Sigmoid colon (tissue), 6 donors: ENCODE measurements at regions not wholly inside any gene's neighbourhood (a gene's known extent, or its start where the extent isn't known, plus 50 kb on each side); places are given as distances from the start of the nearest gene placed in this dataset.
A peak's percentile ranks its signal among the peaks of the same experiment; 100 is the strongest.

Experiments used
- DNase-seq: peaks from one replicate; pipeline ENCODE4 v3.0.0-alpha.2; 2019
- H3K27ac ChIP-seq, 4 donors: fragments of 200-600 bp; sonication (generic); one replicate each; pipeline ENCODE4 v1.5.1; 2016 to 2019; ENCODE audit warnings: mild to moderate bottlenecking in 1 of 4
- H3K27me3 ChIP-seq, 3 donors: fragments of 200-600 bp; sonication (generic); one replicate each; pipeline ENCODE4 v1.5.1; 2019; ENCODE audit warnings: mild to moderate bottlenecking in 1 of 3
- H3K36me3 ChIP-seq, 4 donors: fragments of 200-600 bp; sonication (generic); one replicate each; pipeline ENCODE4 v1.5.1; 2016 to 2019
- H3K4me1 ChIP-seq, 4 donors: fragments of 200-600 bp; sonication (generic); one replicate each; pipeline ENCODE4 v1.5.1; 2017 to 2019
- H3K4me3 ChIP-seq, 4 donors: fragments of 200-600 bp; sonication (generic); one replicate each; pipeline ENCODE4 v1.5.1; 2017 to 2019; ENCODE audit warnings: mild to moderate bottlenecking in 2 of 4, moderate library complexity in 1 of 4
- H3K9me3 ChIP-seq, 4 donors: fragments of 200-600 bp in 3 of 4; sonication (generic) in 3 of 4; one replicate each; pipeline versions ENCODE4 v1.5.1 to v1.6.1; 2013 to 2019
- EP300 ChIP-seq, 4 donors: sonication (generic); formaldehyde crosslinking; IDR thresholded peaks; one replicate each; pipeline ENCODE4 v1.6.1; 2017; ENCODE audit warnings: antibody characterized with exemption in 4 of 4
- POLR2A ChIP-seq, 2 donors: fragments of 450-650 bp; IDR thresholded peaks; one replicate each; pipeline ENCODE4 v1.6.1; 2016; ENCODE audit warnings: antibody characterized with exemption in 2 of 2, mild to moderate bottlenecking in 2 of 2, moderate library complexity in 2 of 2
- POLR2AphosphoS5 ChIP-seq, 4 donors: sonication (generic); formaldehyde crosslinking; IDR thresholded peaks; one replicate each; pipeline ENCODE4 v1.6.1; 2017; ENCODE audit warnings: antibody characterized with exemption in 4 of 4
- WGBS, 2 donors: extraction: QIAGEN DNeasy Blood & Tissue Kit; methylation state at CpG; one replicate each; pipeline ENCODE4 v1.1.7; 2013; 5-methylcytosine and 5-hydroxymethylcytosine counted together
- intact Hi-C: fragments of 100-400 bp; cut with DNase I; formaldehyde crosslinking; loops from one replicate; pipeline ENCODE4 v1.15.1; 2023
- TF ChIP-seq, protein P1 (sequence below), 4 experiments: fragments of 450-650 bp in 3 of 4; fragments of 200-600 bp in 1 of 4; IDR thresholded peaks; one replicate each; pipeline ENCODE4 v1.5.1; 2016 to 2019; ENCODE audit warnings: antibody characterized with exemption in 4 of 4, mild to moderate bottlenecking in 3 of 4, moderate library complexity in 2 of 4
- donor health status: healthy with polysubstance abuse.
- donor health status: healthy.

DNA sequence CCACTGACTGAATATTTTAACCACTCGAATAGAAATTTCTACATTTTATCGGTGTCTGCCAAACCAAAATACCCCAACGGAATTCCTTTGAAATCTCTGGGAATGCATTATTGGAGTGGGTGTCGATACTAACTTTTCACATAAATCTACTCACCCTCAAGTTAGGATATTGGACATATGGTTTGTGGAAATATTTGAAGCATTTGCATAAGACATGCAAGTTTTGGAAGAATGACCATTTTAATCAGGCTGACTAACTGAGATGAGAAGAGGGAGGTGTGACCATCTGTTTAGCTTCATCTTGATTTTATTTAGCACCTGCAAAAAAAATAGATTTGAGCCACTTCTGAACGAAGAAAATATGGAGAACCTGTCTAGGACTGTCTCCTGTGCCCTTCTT is 61.2 kb downstream of the KLF6 start:
- intact Hi-C loops = no loop called here
- WGBS, 2 donors = 85 to 89% methylated on average over 5 of the region's 5 CpGs
- H3K27me3 ChIP-seq = no peaks in the 10 kb centered on the region
- no peaks in the 10 kb centered on the region for H3K36me3 ChIP-seq
- TF ChIP-seq, protein P1, sequence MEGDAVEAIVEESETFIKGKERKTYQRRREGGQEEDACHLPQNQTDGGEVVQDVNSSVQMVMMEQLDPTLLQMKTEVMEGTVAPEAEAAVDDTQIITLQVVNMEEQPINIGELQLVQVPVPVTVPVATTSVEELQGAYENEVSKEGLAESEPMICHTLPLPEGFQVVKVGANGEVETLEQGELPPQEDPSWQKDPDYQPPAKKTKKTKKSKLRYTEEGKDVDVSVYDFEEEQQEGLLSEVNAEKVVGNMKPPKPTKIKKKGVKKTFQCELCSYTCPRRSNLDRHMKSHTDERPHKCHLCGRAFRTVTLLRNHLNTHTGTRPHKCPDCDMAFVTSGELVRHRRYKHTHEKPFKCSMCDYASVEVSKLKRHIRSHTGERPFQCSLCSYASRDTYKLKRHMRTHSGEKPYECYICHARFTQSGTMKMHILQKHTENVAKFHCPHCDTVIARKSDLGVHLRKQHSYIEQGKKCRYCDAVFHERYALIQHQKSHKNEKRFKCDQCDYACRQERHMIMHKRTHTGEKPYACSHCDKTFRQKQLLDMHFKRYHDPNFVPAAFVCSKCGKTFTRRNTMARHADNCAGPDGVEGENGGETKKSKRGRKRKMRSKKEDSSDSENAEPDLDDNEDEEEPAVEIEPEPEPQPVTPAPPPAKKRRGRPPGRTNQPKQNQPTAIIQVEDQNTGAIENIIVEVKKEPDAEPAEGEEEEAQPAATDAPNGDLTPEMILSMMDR (IDR thresholded peaks at IDR 0.05) = no peak
- no peak for TF ChIP-seq EP300 (IDR thresholded peaks at IDR 0.05)
- no peak for TF ChIP-seq POLR2AphosphoS5 (IDR thresholded peaks at IDR 0.05)
- no peak for TF ChIP-seq POLR2A (IDR thresholded peaks at IDR 0.05)
- H3K4me1 ChIP-seq = no peaks in the 10 kb centered on the region
- DNase-seq = no peak
- no peaks in the 10 kb centered on the region for H3K9me3 ChIP-seq
- H3K27ac ChIP-seq = no peak overlapping the region
- no peak overlapping the region for H3K4me3 ChIP-seq

GRCh38 chr10:3720228-3721019 is 64.6 kb downstream of the KLF6 start:
- 82 to 92% methylated on average over 8 of the region's 8 CpGs for WGBS, 2 donors
- intact Hi-C loops = no loop called here
- no peak overlapping the region for H3K4me3 ChIP-seq
- H3K27me3 ChIP-seq = no peaks in the 10 kb centered on the region
- TF ChIP-seq POLR2AphosphoS5 (IDR thresholded peaks at IDR 0.05) = peak in 2 of 4 donors; percentile 12 to 55
- TF ChIP-seq, protein P1 (IDR thresholded peaks at IDR 0.05) = no peak
- TF ChIP-seq EP300 (IDR thresholded peaks at IDR 0.05) = peak in 2 of 4 donors; percentile 42 to 52
- no peak for TF ChIP-seq POLR2A (IDR thresholded peaks at IDR 0.05)
- DNase-seq = peak; percentile 75
- no peaks in the 10 kb centered on the region for H3K36me3 ChIP-seq
- no peak overlapping the region for H3K27ac ChIP-seq
- H3K4me1 ChIP-seq = no peaks in the 10 kb centered on the region
- H3K9me3 ChIP-seq = no peaks in the 10 kb centered on the region

DNA sequence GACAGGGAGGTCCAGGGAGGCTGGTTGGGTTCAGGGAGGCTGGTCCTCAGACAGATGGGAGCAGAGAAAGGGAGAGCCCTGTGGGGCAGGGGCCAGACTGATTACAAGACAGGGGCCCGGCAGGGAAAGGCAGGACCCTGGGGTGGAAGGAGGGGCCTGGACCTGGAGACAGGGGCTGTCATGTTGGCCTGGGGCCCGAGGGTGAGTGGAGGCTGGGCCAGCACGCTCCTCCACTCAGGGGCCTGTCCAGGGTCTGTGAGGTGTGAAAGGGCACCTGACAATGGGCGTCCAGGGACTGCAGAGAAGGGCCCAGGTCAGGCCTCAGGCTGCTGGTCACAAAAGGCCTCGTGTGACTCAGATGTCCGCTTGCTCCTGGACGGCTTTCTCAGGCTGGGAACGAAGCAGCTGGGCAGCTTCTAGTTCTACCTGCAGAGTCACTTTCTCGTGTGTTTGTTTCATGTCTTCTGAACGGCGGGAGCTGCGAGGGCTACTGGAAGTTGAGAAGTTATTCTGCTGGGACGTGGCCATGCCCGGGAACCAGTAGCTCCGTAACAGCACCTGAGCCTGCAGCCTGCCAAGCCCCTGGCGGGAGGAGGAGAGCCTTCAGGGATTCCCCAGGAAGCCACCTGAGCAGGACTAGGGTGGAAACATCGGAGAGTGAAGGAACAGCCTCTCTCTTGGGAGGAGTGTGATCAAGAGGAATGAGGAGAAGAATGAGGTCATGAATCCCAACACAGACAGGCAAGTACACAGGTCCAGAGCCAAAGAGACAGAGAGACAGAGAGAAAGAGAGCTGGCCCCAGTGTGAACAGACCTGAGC is 65.8 kb downstream of the KLF6 start:
- TF ChIP-seq POLR2A (IDR thresholded peaks at IDR 0.05) (no peak), POLR2AphosphoS5 (IDR thresholded peaks at IDR 0.05) (no peak), EP300 (IDR thresholded peaks at IDR 0.05) (no peak)
- TF ChIP-seq, protein P1 (IDR thresholded peaks at IDR 0.05) = no peak
- H3K9me3 ChIP-seq = no peaks in the 10 kb centered on the region
- no peak overlapping the region for H3K27ac ChIP-seq
- H3K36me3 ChIP-seq = no peaks in the 10 kb centered on the region
- no peak overlapping the region for H3K4me3 ChIP-seq
- no peaks in the 10 kb centered on the region for H3K4me1 ChIP-seq
- intact Hi-C loops = no loop called here
- WGBS, 2 donors = 91 to 93% methylated on average over 17 of the region's 17 CpGs
- no peak for DNase-seq
- H3K27me3 ChIP-seq = no peaks in the 10 kb centered on the region

GRCh38 chr10:3716093-3716492 is 68.9 kb downstream of the KLF6 start:
- intact Hi-C loops = no loop called here
- no peak overlapping the region for H3K4me3 ChIP-seq
- H3K36me3 ChIP-seq = no peaks in the 10 kb centered on the region
- no peak overlapping the region for H3K27ac ChIP-seq
- H3K9me3 ChIP-seq = peaks cover 0 to 2% (median 1%) of the 10 kb centered on the region in 4 donors
- no peaks in the 10 kb centered on the region for H3K27me3 ChIP-seq
- TF ChIP-seq, protein P1 (IDR thresholded peaks at IDR 0.05) = no peak
- TF ChIP-seq POLR2A (IDR thresholded peaks at IDR 0.05) (no peak), EP300 (IDR thresholded peaks at IDR 0.05) (no peak), POLR2AphosphoS5 (IDR thresholded peaks at IDR 0.05) (no peak)
- no peaks in the 10 kb centered on the region for H3K4me1 ChIP-seq
- DNase-seq = no peak
- 88 to 90% methylated on average over 9 of the region's 9 CpGs for WGBS, 2 donors
